ENCODE measurements at regions not wholly inside any gene's neighbourhood (a gene's known extent, or its start where the extent isn't known, plus 50 kb on each side); places are given as distances from the start of the nearest gene placed in this dataset.

- TF ChIP-seq CTCF (IDR thresholded peaks at IDR 0.05) (no peak), POLR2A (IDR thresholded peaks at IDR 0.05; ENCODE audit: low read depth) (no peak), EP300 (IDR thresholded peaks at IDR 0.05) (no peak), POLR2AphosphoS5 (IDR thresholded peaks at IDR 0.05) (no peak)
Measured at GRCh38 chr11:91860661-91861060, 364.0 kb upstream of the FAT3 start.
